GM12864 (cell line): ENCODE measurements at regions not wholly inside any gene's neighbourhood (a gene's known extent, or its start where the extent isn't known, plus 50 kb on each side); places are given as distances from the start of the nearest gene placed in this dataset.
A peak's percentile ranks its signal among the peaks of the same experiment; 100 is the strongest.
"Not testable (repeated sequence)": the region's sequence is repeated elsewhere in the genome, so short reads cannot be mapped to it uniquely, and the experiment has no call there.

Source experiments
- DNase-seq: peaks from one replicate; pipeline ENCODE4 v3.0.0-alpha.2; 2011; ENCODE audit warnings: low read depth
- H3K4me3 ChIP-seq: 2 replicates; pipeline ENCODE4 v1.5.1; 2011; ENCODE audit warnings: mild to moderate bottlenecking, low read depth, low read length, control low read depth
- TF ChIP-seq, protein P1 (sequence below): IDR thresholded peaks from 2 replicates; pipeline ENCODE4 v1.5.1; 2011; ENCODE audit warnings: low read depth, mild to moderate bottlenecking, moderate library complexity, low read length, control low read depth, inconsistent platforms; ENCODE audit errors: missing control alignments

DNA sequence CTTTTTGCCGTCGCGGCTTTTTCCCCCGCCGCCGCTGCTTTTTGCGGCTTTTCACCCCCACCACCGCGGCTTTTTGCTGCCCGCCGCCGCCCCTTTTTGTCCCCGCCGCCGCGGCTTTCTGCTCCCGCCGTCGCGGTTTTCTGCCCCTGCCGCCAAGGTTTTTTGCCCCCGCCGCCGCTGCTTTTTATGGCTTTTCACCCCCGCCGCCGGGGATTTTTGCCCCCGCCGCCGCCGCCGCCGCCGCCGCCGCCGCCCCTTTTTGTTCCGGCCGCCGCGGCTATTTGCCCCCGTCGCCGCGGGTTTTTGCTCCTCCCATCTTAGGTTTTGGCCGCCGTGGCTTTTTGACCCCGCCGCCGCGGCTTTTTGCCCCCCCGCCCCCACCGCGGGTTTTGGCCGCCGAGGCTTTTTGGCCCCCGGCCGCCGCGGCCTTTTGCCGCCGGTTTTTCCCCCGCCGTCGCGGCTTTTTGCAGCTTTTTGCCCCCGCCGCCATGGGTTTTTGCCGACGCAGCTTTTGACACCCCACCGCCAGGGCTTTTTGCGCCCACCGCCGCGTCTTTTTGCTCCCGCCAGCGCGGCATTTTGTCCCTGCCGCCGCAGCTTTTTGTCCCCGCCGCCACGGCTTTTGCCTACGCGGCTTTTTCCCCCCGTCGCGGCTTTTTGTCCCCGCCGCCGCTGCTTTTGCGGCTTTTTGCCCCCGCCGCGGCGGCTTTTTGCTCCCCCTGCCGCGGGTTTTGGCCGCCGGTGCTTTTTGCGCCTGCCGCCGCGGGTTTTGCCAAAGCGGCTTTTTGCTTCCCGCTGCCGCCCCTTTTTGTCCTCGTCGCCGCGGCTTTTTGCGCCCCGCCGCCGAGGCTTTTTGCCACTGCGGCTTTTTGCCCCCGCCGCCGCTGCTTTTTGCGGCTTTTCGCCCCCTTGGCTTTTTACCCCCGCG lies 519.4 kb upstream of the WSB1 start:
- TF ChIP-seq, protein P1, sequence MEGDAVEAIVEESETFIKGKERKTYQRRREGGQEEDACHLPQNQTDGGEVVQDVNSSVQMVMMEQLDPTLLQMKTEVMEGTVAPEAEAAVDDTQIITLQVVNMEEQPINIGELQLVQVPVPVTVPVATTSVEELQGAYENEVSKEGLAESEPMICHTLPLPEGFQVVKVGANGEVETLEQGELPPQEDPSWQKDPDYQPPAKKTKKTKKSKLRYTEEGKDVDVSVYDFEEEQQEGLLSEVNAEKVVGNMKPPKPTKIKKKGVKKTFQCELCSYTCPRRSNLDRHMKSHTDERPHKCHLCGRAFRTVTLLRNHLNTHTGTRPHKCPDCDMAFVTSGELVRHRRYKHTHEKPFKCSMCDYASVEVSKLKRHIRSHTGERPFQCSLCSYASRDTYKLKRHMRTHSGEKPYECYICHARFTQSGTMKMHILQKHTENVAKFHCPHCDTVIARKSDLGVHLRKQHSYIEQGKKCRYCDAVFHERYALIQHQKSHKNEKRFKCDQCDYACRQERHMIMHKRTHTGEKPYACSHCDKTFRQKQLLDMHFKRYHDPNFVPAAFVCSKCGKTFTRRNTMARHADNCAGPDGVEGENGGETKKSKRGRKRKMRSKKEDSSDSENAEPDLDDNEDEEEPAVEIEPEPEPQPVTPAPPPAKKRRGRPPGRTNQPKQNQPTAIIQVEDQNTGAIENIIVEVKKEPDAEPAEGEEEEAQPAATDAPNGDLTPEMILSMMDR = no peak
- no peak overlapping the region for H3K4me3 ChIP-seq
- no peak for DNase-seq

DNA sequence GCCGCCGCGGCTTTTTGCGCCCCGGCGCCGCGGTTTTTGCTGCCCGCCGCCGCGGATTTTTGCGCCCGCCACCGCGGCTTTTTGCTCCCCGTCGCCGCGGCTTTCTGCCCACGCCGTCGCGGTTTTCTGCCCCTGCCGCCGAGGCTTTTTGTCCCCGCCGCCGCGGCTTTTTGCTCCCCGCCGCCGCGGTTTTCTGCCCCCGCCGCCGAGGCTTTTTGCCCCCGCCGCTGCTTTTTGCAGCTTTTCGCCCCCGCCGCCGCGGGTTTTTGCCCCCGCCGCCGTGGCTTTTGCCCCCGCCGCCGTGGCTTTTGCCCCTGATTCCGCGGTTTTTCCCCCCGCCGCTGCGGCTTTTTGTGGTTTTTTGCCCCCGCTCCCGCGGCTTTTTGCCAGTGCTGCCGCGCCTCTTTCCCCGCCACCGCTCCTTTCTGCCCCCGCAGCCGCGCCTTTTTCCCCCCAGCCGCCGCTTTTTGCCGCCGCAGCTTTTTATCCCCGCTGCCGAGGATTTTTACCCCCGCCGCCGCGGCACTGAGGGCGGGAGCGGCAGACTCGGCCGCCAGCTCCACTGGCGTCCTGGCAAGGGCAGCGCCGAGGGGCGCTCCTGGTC lies 518.6 kb upstream of the WSB1 start:
- H3K4me3 ChIP-seq = no peak overlapping the region
- TF ChIP-seq, protein P1 = no peak
- no peak for DNase-seq

GRCh38 chr17:26780187-26780814 lies 513.6 kb upstream of the WSB1 start:
- H3K4me3 ChIP-seq, DNase-seq: not testable (repeated sequence)

DNA sequence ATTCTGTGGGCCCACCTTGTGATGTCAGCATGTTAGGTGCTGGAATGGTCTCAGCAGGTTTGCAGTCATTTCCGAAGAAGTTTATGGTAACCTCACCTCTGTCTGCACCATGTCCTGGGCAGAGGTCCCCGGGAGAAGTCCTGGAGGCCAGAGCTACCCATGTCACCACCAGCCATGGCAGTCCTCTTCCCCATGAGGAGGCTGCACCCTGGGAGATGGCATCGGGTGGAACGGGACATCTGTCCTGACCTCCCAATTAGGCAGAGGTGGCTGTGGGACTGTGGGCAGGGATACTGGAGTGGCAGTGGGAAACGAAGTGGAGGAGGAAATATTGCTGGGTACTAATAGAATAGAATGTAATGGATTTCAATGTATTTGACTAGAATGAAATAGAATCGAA lies 511.8 kb upstream of the WSB1 start:
- H3K4me3 ChIP-seq = no peak overlapping the region
- DNase-seq = no peak
- TF ChIP-seq, protein P1 = no peak

DNA sequence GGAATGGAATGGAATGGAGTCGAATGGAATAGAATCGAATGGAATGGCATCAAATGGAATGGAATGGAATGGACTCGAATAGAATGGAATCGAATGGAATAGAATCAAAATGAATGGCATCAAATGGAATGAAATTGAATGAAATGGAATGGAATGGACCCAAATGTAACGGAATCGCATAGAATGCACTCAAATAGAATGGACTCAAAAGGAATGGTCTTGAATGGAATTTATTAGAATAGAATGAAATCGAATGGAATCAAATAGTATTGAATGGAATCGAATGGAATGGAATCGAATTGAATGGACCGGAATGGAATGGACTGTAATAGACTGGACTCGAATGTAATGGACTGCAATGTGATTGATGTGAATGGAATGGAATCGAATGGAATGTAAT lies 501.4 kb upstream of the WSB1 start:
- no peak overlapping the region for H3K4me3 ChIP-seq
- TF ChIP-seq, protein P1 = no peak
- peak; percentile 2 for DNase-seq

DNA sequence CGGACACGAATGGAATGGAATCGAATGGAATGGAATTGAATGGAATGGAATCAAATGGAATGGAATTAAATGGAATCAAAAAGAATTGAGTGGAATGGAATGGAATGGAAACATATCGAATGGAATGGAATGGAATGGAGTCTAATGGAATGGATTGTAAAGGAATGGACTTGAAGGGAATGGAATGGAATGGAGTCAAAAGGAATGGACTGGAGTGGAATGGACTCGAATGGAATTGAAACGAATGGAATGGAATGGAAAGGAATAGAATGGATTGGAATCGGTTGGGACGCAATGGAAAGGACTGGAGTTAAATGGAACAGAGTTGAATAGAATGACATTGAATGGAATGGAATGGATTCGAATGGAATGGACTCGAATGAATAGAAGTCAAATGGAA lies 486.9 kb upstream of the WSB1 start:
- TF ChIP-seq, protein P1 = no peak
- DNase-seq = no peak
- H3K4me3 ChIP-seq = no peak overlapping the region

DNA sequence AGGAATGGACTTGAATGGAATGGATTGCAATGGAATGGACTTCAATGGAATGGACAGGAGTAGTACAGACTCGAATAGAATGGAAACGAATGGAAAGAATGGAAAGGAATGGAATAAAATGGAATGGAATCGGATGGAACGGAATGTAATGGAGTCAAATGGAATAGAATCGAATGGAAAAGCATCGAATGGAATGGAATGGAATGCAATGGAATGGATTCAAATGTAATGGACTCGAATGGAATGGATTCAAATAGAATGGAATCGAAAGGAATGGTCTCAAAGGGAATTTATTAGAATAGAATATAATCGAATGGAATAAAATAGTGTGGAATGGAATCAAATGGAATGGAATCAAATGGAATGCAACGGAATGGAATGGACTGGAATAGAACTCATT lies 484.9 kb upstream of the WSB1 start:
- no peak overlapping the region for H3K4me3 ChIP-seq
- DNase-seq = no peak
- TF ChIP-seq, protein P1 = no peak
